ENCODE measurements at regions not wholly inside any gene's neighbourhood (a gene's known extent, or its start where the extent isn't known, plus 50 kb on each side); places are given as distances from the start of the nearest gene placed in this dataset.
"Not testable (repeated sequence)": the region's sequence is repeated elsewhere in the genome, so short reads cannot be mapped to it uniquely, and the experiment has no call there.

GRCh38 chr3:144822671-144823070 is 851.0 kb downstream of the DIPK2A start:
- Mint-ChIP-seq H3K27ac (no peak overlapping the region), H3K4me1 (no peaks in the 10 kb centered on the region), H3K36me3 (ENCODE audit: low read depth) (no peaks in the 10 kb centered on the region), H3K4me3 (no peak overlapping the region), H3K9me3 (no peaks in the 10 kb centered on the region), H3K27me3 (ENCODE audit: low read depth) (no peaks in the 10 kb centered on the region)
- TF ChIP-seq, protein P1, sequence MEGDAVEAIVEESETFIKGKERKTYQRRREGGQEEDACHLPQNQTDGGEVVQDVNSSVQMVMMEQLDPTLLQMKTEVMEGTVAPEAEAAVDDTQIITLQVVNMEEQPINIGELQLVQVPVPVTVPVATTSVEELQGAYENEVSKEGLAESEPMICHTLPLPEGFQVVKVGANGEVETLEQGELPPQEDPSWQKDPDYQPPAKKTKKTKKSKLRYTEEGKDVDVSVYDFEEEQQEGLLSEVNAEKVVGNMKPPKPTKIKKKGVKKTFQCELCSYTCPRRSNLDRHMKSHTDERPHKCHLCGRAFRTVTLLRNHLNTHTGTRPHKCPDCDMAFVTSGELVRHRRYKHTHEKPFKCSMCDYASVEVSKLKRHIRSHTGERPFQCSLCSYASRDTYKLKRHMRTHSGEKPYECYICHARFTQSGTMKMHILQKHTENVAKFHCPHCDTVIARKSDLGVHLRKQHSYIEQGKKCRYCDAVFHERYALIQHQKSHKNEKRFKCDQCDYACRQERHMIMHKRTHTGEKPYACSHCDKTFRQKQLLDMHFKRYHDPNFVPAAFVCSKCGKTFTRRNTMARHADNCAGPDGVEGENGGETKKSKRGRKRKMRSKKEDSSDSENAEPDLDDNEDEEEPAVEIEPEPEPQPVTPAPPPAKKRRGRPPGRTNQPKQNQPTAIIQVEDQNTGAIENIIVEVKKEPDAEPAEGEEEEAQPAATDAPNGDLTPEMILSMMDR (IDR thresholded peaks at IDR 0.05; ENCODE audit: unreplicated experiment in 3 of 3), result no peak

DNA sequence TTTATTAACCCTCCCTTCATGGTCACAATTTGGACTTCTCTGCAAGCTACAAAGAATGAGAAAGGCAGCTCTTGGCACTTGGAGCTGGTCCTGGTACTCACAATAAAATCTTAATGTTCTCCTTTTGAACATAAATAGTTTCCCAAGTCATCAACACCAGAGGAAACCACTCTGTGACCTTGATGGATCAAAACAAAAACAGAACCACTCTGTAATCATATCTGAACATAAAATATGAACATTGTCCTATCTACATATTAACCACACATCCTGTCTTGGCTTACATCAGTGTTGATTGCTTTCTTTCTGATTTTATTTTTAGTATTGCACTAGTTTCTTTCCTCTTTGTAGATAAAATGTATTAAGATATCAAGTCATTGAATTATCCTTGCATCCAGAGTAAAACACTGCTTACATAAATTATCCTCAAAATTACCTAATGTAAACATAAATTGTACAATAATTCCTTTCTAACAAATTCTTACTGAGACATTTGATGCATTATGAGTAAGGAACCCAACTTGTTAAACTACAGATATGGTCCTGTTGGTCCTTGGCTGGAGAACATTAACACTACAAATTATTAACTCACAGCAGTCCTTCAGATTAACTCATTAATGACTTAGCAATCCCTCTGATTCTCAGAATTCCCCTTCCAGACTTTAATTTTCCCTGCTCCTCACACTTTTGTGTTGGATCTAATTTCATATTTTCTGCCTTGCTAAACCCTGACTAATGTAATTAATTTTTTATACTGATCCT is 860.5 kb downstream of the DIPK2A start:
- Mint-ChIP-seq H3K9me3 (peaks cover under 1% of the 10 kb centered on the region), H3K36me3 (ENCODE audit: low read depth) (no peaks in the 10 kb centered on the region), H3K4me1 (peaks cover 5% of the 10 kb centered on the region), H3K4me3 (no peak overlapping the region), H3K27ac (no peak overlapping the region), H3K27me3 (ENCODE audit: low read depth) (no peaks in the 10 kb centered on the region)
- TF ChIP-seq, protein P1 (IDR thresholded peaks at IDR 0.05; ENCODE audit: unreplicated experiment in 3 of 3), result no peak

DNA sequence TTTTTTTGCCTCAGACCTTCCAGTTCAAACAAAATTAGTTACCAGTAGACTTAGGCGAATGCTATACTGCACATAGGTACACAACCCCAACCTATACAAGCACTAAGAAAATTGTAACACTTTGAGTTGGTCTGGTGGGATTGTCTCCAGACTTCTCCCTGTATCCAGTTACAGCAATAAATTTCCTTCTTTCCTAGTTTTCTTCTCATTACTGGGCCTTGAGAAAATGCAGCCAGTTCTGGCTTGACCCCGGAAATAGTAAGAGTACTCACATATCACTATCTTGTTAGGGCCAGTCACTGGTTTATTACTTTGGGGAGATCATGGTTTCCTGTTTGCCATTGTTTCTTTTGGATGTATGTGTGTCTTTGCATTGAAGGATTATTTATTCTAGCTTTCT is 868.4 kb downstream of the DIPK2A start:
- Mint-ChIP-seq H3K4me3 (no peak overlapping the region), H3K27ac (peak overlapping the region; percentile 4 to 64 (median 6)), H3K9me3 (peaks cover 19% of the 10 kb centered on the region), H3K36me3 (ENCODE audit: low read depth) (peaks cover 3% of the 10 kb centered on the region), H3K4me1 (no peaks in the 10 kb centered on the region), H3K27me3 (ENCODE audit: low read depth) (no peaks in the 10 kb centered on the region)
- TF ChIP-seq, protein P1 (IDR thresholded peaks at IDR 0.05; ENCODE audit: unreplicated experiment in 3 of 3), result no peak

GRCh38 chr3:144840866-144841265 is 869.2 kb downstream of the DIPK2A start:
- Mint-ChIP-seq H3K4me1 (no peaks in the 10 kb centered on the region), H3K36me3 (ENCODE audit: low read depth) (peaks cover 3% of the 10 kb centered on the region), H3K9me3 (peaks cover 19% of the 10 kb centered on the region), H3K27ac (peak overlapping the region in 1 of 3 experiments; percentile 64), H3K27me3 (ENCODE audit: low read depth) (no peaks in the 10 kb centered on the region), H3K4me3 (no peak overlapping the region)
- TF ChIP-seq, protein P1 (IDR thresholded peaks at IDR 0.05; ENCODE audit: unreplicated experiment in 3 of 3), result no peak

- no peak overlapping the region for H3K4me3 Mint-ChIP-seq
- peaks cover 13% of the 10 kb centered on the region for H3K9me3 Mint-ChIP-seq
- TF ChIP-seq, protein P1 (IDR thresholded peaks at IDR 0.05; ENCODE audit: unreplicated experiment in 3 of 3), result no peak
- H3K36me3 Mint-ChIP-seq (ENCODE audit: low read depth), result peaks cover 3% of the 10 kb centered on the region
- no peak overlapping the region for H3K27ac Mint-ChIP-seq
- no peaks in the 10 kb centered on the region for H3K27me3 Mint-ChIP-seq (ENCODE audit: low read depth)
- no peaks in the 10 kb centered on the region for H3K4me1 Mint-ChIP-seq
Measured at GRCh38 chr3:144843099-144843498, 871.5 kb downstream of the DIPK2A start.

- no peaks in the 10 kb centered on the region for H3K9me3 Mint-ChIP-seq
- H3K36me3 Mint-ChIP-seq (ENCODE audit: low read depth), result no peaks in the 10 kb centered on the region
- peaks cover 3% of the 10 kb centered on the region for H3K27me3 Mint-ChIP-seq (ENCODE audit: low read depth)
- no peak overlapping the region for H3K4me3 Mint-ChIP-seq
- TF ChIP-seq, protein P1 (IDR thresholded peaks at IDR 0.05; ENCODE audit: unreplicated experiment in 3 of 3), result no peak
- peak overlapping the region in 1 of 3 experiments; percentile 27 for H3K27ac Mint-ChIP-seq
- H3K4me1 Mint-ChIP-seq, result peaks cover 4% of the 10 kb centered on the region
Measured at GRCh38 chr3:144852999-144853398, 881.4 kb downstream of the DIPK2A start.

DNA sequence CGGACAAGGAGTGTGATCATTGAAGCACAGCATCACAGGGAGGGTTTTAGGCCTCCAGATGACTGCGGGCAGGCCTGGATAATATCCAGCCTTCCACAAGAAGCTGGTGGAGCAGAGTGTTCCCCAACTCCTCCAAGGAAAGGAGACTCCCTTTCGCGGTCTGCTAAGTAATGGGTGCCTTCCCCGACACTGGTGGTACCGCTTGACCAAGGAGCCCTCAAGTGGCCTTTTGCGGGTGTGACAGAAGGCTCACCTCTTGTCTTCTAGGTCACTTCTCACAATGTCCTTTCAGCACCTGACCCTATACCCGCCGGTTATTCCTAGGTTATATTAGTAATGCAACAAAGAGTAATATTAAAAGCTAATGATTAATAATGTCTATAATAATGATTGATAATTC is 882.4 kb downstream of the DIPK2A start:
- not testable (repeated sequence) for H3K27me3 Mint-ChIP-seq (ENCODE audit: low read depth); H3K4me1 Mint-ChIP-seq; H3K4me3 Mint-ChIP-seq; H3K36me3 Mint-ChIP-seq (ENCODE audit: low read depth); H3K9me3 Mint-ChIP-seq
- H3K27ac Mint-ChIP-seq, result peak overlapping the region in 1 of 3 experiments; percentile 27
